K562 (cell line): ENCODE measurements at regions not wholly inside any gene's neighbourhood (a gene's known extent, or its start where the extent isn't known, plus 50 kb on each side); places are given as distances from the start of the nearest gene placed in this dataset.

Experiments
- ATAC-seq: fragments of 200-7000 bp; cut with Tn5 transposase; 3 replicates; pipeline ENCODE4 v1.9.1; 2020; ENCODE audit warnings: moderate library complexity
- BruUV-seq: library from RNA; stranded (reverse); fragments of 400-500 nt; replicated peaks from 2 replicates; lab custom pipeline; 2021; lab: Mats Ljungman, UMichigan
- CTCF ChIA-PET: fragments of 300-600 bp; formaldehyde crosslinking; extraction: SDS; loops from one replicate; lab custom pipeline; 2021; ENCODE audit warnings: low intra/inter-chr PET ratio; lab: Yijun Ruan, JAX
- POLR2A ChIA-PET: fragments of 300-600, 350-650 bp; sonication (Branson Sonifier 250); formaldehyde crosslinking; extraction: SDS; loops from one replicate; lab custom pipeline; 2021; ENCODE audit warnings: antibody characterized with exemption, inconsistent platforms; lab: Yijun Ruan, JAX
- DNase-seq, 4 experiments: peaks; one replicate each; pipeline versions ENCODE4 v3.0.0 to v3.0.0-alpha.2; 2011 to 2018; ENCODE audit warnings: low spot score in 3 of 4, mixed read lengths in 3 of 4; ENCODE audit errors: extremely low read depth in 1 of 4
- FAIRE-seq: peaks from 2 replicates; lab custom pipeline; 2011; peaks lifted over from hg19 to GRCh38; lab: Jason Lieb, UNC
- H2AFZ ChIP-seq: 2 replicates; pipeline ENCODE4 v1.6.0; 2011; ENCODE audit warnings: low read depth, low read length, control low read depth, inconsistent platforms
- H3K27ac ChIP-seq: fragments of 200-600 bp; 3 replicates; pipeline ENCODE4 v1.8.0; 2011; ENCODE audit warnings: low read depth, mild to moderate bottlenecking, control low read depth, inconsistent platforms, low read length, moderate library complexity, mixed read lengths; ENCODE audit errors: extremely low read depth
- H3K27me3 ChIP-seq, 2 experiments: fragments of 300-600 bp in 1 of 2; 2 replicates in 1 of 2; 3 replicates in 1 of 2; pipeline versions ENCODE4 v1.6.0 to v1.8.0; 2011; ENCODE audit warnings: inconsistent platforms in 2 of 2, low read length in 2 of 2, mild to moderate bottlenecking in 1 of 2, mixed read lengths in 1 of 2, moderate library complexity in 1 of 2; ENCODE audit not compliant: control insufficient read depth in 2 of 2, insufficient read depth in 2 of 2
- H3K36me3 ChIP-seq: fragments of 300-600 bp; 3 replicates; pipeline ENCODE4 v1.8.0; 2011; ENCODE audit warnings: mild to moderate bottlenecking, low read length, inconsistent platforms; ENCODE audit not compliant: control insufficient read depth, insufficient read depth
- H3K4me1 ChIP-seq, 2 experiments: fragments of 200-600 bp in 1 of 2; replicated peaks in 1 of 2; 2 replicates in 1 of 2; 3 replicates in 1 of 2; pipeline versions ENCODE4 v1.5.1 to v1.8.0; 2011; ENCODE audit warnings: inconsistent platforms in 2 of 2, low read length in 2 of 2, mild to moderate bottlenecking in 1 of 2, mixed read lengths in 1 of 2, moderate library complexity in 1 of 2; ENCODE audit not compliant: control insufficient read depth in 2 of 2, insufficient read depth in 2 of 2
- H3K4me2 ChIP-seq: 2 replicates; pipeline ENCODE4 v1.6.1; 2011; ENCODE audit warnings: low read length, control low read depth, inconsistent platforms, mixed read lengths; ENCODE audit not compliant: insufficient read depth
- H3K4me3 ChIP-seq: fragments of 200-600 bp; sonication (generic), shearing (Covaris generic); 2 replicates; pipeline ENCODE4 v1.5.1; 2016; ENCODE audit warnings: control low read depth, inconsistent platforms
- H3K79me2 ChIP-seq: fragments of 200-600 bp; 3 replicates; pipeline ENCODE4 v1.8.0; 2011; ENCODE audit warnings: low read length, inconsistent platforms; ENCODE audit not compliant: control insufficient read depth, insufficient read depth
- H3K9ac ChIP-seq, 2 experiments: 2 replicates each; pipeline versions ENCODE4 v1.6.0 to v1.6.1; 2011; ENCODE audit warnings: low read depth in 2 of 2, low read length in 2 of 2, control low read depth in 1 of 2, inconsistent platforms in 1 of 2, mild to moderate bottlenecking in 1 of 2, mixed read lengths in 1 of 2; ENCODE audit not compliant: insufficient read depth in 1 of 2
- H3K9me1 ChIP-seq: one replicate; pipeline ENCODE4 v1.6.0; 2011; ENCODE audit warnings: inconsistent platforms, mild to moderate bottlenecking, low read length, moderate library complexity; ENCODE audit not compliant: control insufficient read depth, insufficient read depth
- H3K9me3 ChIP-seq: replicated peaks from 2 replicates; pipeline ENCODE4 v1.5.1; 2011; ENCODE audit warnings: low read depth, low read length, inconsistent platforms; ENCODE audit not compliant: control insufficient read depth, insufficient read depth
- H4K20me1 ChIP-seq: replicated peaks from 2 replicates; pipeline ENCODE4 v1.6.1; 2011; ENCODE audit warnings: low read length, inconsistent platforms, mixed read lengths; ENCODE audit not compliant: control insufficient read depth, insufficient read depth
- ARID3B ChIP-seq: fragments of 250-450 bp; sonication (Bioruptor Pico); IDR thresholded peaks from 2 replicates; pipeline ENCODE4 v1.4.0; 2020; ENCODE audit warnings: borderline replicate concordance
- CBX2 ChIP-seq: fragments of 200-600 bp; sonication (generic); IDR thresholded peaks from one replicate; pipeline ENCODE4 v1.6.1; 2012; ENCODE audit warnings: mild to moderate bottlenecking, low read length, inconsistent platforms; ENCODE audit not compliant: insufficient read depth, poor library complexity, severe bottlenecking
- EP400 ChIP-seq: fragments of 450-650 bp; IDR thresholded peaks from 2 replicates; pipeline ENCODE4 v1.6.1; 2017; ENCODE audit warnings: antibody characterized with exemption, mild to moderate bottlenecking, moderate library complexity
- ETS2 ChIP-seq: IDR thresholded peaks from 2 replicates; pipeline ENCODE4 v1.6.1; 2016; ENCODE audit warnings: borderline replicate concordance, missing genetic modification characterization, mild to moderate bottlenecking, moderate library complexity, missing compliant biosample characterization; ENCODE audit not compliant: poor library complexity, severe bottlenecking
- MCM7 ChIP-seq, 2 experiments: fragments of 450-650 bp; IDR thresholded peaks; 2 replicates each; pipeline ENCODE4 v1.6.1; 2016 to 2018
- MEF2A ChIP-seq: IDR thresholded peaks from 2 replicates; pipeline ENCODE4 v1.6.1; 2011; ENCODE audit warnings: low read depth, mild to moderate bottlenecking, low read length, moderate library complexity; ENCODE audit not compliant: control insufficient read depth
- PCBP2 ChIP-seq: fragments of 200-400 bp; formaldehyde crosslinking; IDR thresholded peaks from 2 replicates; pipeline ENCODE4 v1.6.1; 2018; ENCODE audit warnings: low read length, low read depth, mild to moderate bottlenecking, moderate library complexity; ENCODE audit not compliant: poor library complexity, severe bottlenecking
- SRSF1 ChIP-seq: fragments of 200-400 bp; formaldehyde crosslinking; IDR thresholded peaks from 2 replicates; pipeline ENCODE4 v1.6.1; 2017; ENCODE audit warnings: mild to moderate bottlenecking, low read depth, low read length, moderate library complexity
- ZNF586 ChIP-seq: fragments of 450-650 bp; formaldehyde crosslinking; conservative IDR thresholded peaks from 2 replicates; pipeline ENCODE4 v1.4.0; 2020; ENCODE audit warnings: mild to moderate bottlenecking, moderate library complexity
- in situ Hi-C: fragments of 300-500 bp; cut with MboI; formaldehyde crosslinking; loops from 4 replicates; pipeline ENCODE4 v1.15.0; 2018; ENCODE audit warnings: inconsistent platforms, mixed read lengths
- intact Hi-C: fragments of 100-400 bp; cut with micrococcal nuclease; formaldehyde crosslinking; loops from 2 replicates; pipeline ENCODE4 v1.14.2; 2022

DNA sequence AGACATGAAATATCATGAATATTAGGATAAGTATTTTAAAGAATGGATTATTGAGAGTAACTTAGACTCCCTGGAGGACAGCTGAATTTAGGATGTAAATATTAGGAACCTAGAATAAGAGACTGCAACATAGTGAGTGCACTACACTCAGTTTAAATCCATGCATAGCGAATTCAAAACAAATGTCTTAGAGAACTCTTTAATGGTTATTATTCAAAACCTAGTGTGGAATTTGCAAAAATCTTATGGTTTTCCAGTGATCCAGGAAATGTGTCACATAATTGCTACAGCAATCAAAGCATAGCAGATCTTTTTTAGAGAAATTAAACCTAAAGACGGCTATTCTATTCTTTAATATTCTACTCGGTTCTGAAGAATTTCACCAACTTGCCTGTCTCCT is 239.0 kb downstream of the TMX3 start (continued):
- TF ChIP-seq ZNF586 (CRISPR knock-in tag) (no peak), MEF2A (no peak), MCM7 (IDR thresholded peaks at IDR 0.05) (no peak), CBX2 (no peak), SRSF1 (no peak), ETS2 (tag) (no peak)

GRCh38 chr18:68472701-68473295 is 242.1 kb downstream of the TMX3 start:
- FAIRE-seq (no peak), ATAC-seq (no peak), DNase-seq (no peak)
- H3K27ac ChIP-seq = no peak overlapping the region
- no peak overlapping the region for H3K4me2 ChIP-seq
- H3K9me3 ChIP-seq = no peaks in the 10 kb centered on the region
- no peaks in the 10 kb centered on the region for H3K36me3 ChIP-seq
- H3K79me2 ChIP-seq = no peaks in the 10 kb centered on the region
- in situ Hi-C loops = no loop called here
- H2AFZ ChIP-seq = no peak overlapping the region
- no peak overlapping the region for H3K9ac ChIP-seq
- no peaks in the 10 kb centered on the region for H3K4me1 ChIP-seq
- ChIA-PET POLR2A (interaction anchor here (0.7 kb wide), 1 partner anchor 13 kb away, joined by 3 read pairs; no protein-coding TSS in a partner anchor), CTCF (no interaction called here)
- no peaks in the 10 kb centered on the region for H4K20me1 ChIP-seq
- no peak overlapping the region for H3K4me3 ChIP-seq
- BruUV-seq = no TSS peak
- H3K27me3 ChIP-seq = no peaks in the 10 kb centered on the region
- no peaks in the 10 kb centered on the region for H3K9me1 ChIP-seq
- intact Hi-C loops = no loop called here
- TF ChIP-seq ARID3B (CRISPR knock-in tag) (no peak), EP400 (no peak), PCBP2 (no peak)
- TF ChIP-seq, all 486 proteins: peak for 0
